GM23248 (cell line): ENCODE measurements at regions not wholly inside any gene's neighbourhood (a gene's known extent, or its start where the extent isn't known, plus 50 kb on each side); places are given as distances from the start of the nearest gene placed in this dataset.

Experiments
- EZH2 ChIP-seq: fragments of 200-600 bp; sonication (generic); IDR thresholded peaks from 2 replicates; pipeline ENCODE4 v1.6.1; 2018; ENCODE audit warnings: antibody characterized with exemption, mild to moderate bottlenecking; ENCODE audit not compliant: insufficient read depth, poor library complexity, severe bottlenecking
- EZH2phosphoT487 ChIP-seq: fragments of 200-600 bp; sonication (generic); IDR thresholded peaks from 2 replicates; pipeline ENCODE4 v1.6.1; 2018; ENCODE audit warnings: antibody characterized with exemption, moderate library complexity, mild to moderate bottlenecking, low read depth; ENCODE audit not compliant: insufficient read depth

DNA sequence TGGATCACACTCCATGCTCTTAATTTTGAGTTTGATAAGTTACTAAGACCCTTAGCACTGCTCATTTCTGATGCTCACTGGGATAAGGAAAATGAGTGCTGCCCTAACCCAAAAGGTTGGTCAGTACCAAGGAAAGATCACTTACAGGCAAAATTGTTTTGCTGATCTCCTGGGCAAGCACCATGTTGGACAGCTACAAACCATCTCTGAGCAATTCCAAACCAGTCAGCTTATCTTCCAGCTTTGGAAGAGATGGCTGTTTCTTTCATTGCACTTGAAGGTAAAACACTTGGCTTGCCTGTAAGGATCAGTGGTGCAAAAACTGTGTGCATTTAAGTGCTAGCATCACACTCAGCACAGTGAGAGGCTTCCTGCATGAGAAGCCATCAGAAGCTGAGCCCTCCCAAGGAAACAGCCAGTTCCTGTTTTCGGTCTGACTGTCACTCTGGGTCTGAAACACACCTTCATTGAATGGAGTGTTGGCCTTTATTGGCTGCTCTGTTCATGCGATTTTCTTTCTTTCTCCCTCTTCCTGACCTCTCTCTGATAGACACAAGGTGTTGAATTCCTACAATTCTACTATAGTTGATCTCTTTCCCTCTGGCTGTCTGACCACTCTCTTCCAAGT, 126.4 kb upstream of the GHITM start:
- no peak for TF ChIP-seq EZH2
- TF ChIP-seq EZH2phosphoT487 = no peak
